ENCODE measurements at regions not wholly inside any gene's neighbourhood (a gene's known extent, or its start where the extent isn't known, plus 50 kb on each side); places are given as distances from the start of the nearest gene placed in this dataset.

DNA sequence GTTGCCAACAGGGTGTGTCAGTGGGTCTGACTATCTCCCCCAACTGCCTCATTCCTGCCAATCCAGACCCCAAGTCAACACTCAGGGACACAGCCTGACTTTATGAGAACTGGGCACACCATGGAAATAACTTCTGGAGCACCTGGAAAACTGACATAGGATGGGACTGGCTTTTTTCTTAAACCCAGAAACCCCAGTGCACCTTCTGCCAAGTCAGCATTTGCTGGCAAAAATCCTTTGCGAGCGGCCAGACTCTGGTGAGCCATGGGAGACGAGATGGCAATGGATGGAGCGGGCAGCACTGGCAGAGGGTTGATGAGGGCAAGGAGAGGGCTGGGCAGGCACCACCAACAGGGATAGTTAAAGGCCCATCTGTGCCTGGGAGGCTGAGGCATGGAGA is 114.4 kb upstream of the OSMR start:
- no peak for TF ChIP-seq CTCF (conservative IDR thresholded peaks at IDR 0.05; ENCODE audit: low read depth, low read length)
- TF ChIP-seq EZH2 (IDR thresholded peaks at IDR 0.05; ENCODE audit: borderline replicate concordance, low read depth, low read length, poor library complexity, severe bottlenecking): no peak

Measured in A673 (cell line).